WERI-Rb-1 (cell line): ENCODE measurements at regions not wholly inside any gene's neighbourhood (a gene's known extent, or its start where the extent isn't known, plus 50 kb on each side); places are given as distances from the start of the nearest gene placed in this dataset.
A peak's percentile ranks its signal among the peaks of the same experiment; 100 is the strongest.
"Not testable (repeated sequence)": the region's sequence is repeated elsewhere in the genome, so short reads cannot be mapped to it uniquely, and the experiment has no call there.

Experiments
- DNase-seq: peaks from one replicate; pipeline ENCODE4 v3.0.0-alpha.2; 2020
- H3K27ac ChIP-seq: fragments of 250-450 bp; sonication (Bioruptor Pico); 2 replicates; pipeline ENCODE4 v1.5.1; 2020; ENCODE audit warnings: mild to moderate bottlenecking, moderate library complexity
- H3K27me3 ChIP-seq: fragments of 250-450 bp; sonication (Bioruptor Pico); 2 replicates; pipeline ENCODE4 v1.5.1; 2021; ENCODE audit warnings: mild to moderate bottlenecking, low read depth, moderate library complexity; ENCODE audit not compliant: insufficient read depth, severe bottlenecking
- H3K36me3 ChIP-seq: fragments of 250-450 bp; sonication (Bioruptor Pico); 2 replicates; pipeline ENCODE4 v1.5.1; 2020; ENCODE audit warnings: mild to moderate bottlenecking, moderate library complexity
- H3K4me3 ChIP-seq: 2 replicates; pipeline ENCODE4 v1.5.1; 2011; ENCODE audit warnings: low read depth, mild to moderate bottlenecking, control low read depth, low read length
- H3K9me3 ChIP-seq: fragments of 250-450 bp; sonication (Bioruptor Pico); 2 replicates; pipeline ENCODE4 v1.5.1; 2021; ENCODE audit warnings: mild to moderate bottlenecking, moderate library complexity; ENCODE audit not compliant: severe bottlenecking
- TF ChIP-seq, protein P1 (sequence below): IDR thresholded peaks from 2 replicates; pipeline ENCODE4 v1.5.1; 2011; ENCODE audit warnings: low read depth, mild to moderate bottlenecking, control low read depth, inconsistent platforms, low read length

DNA sequence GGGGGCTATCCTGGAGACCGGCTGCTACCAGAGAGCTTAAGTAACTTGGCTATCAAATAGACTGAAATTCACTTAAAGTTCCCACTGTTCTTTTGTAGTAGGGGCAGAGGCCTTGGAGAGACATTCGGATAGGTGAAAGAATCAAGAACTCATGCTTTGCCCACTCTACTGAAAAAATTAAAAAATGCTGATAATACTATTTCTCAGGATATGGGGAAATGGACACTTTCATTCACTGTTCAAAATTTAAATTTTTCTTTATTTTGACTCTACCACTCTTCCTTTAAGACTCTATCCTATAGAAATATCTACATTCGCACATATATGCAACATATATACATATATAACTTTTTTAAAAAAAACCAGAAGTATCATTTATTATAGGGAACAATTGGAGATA is 117.8 kb upstream of the CHD6 start:
- H3K27ac ChIP-seq, result no peak overlapping the region
- TF ChIP-seq, protein P1, sequence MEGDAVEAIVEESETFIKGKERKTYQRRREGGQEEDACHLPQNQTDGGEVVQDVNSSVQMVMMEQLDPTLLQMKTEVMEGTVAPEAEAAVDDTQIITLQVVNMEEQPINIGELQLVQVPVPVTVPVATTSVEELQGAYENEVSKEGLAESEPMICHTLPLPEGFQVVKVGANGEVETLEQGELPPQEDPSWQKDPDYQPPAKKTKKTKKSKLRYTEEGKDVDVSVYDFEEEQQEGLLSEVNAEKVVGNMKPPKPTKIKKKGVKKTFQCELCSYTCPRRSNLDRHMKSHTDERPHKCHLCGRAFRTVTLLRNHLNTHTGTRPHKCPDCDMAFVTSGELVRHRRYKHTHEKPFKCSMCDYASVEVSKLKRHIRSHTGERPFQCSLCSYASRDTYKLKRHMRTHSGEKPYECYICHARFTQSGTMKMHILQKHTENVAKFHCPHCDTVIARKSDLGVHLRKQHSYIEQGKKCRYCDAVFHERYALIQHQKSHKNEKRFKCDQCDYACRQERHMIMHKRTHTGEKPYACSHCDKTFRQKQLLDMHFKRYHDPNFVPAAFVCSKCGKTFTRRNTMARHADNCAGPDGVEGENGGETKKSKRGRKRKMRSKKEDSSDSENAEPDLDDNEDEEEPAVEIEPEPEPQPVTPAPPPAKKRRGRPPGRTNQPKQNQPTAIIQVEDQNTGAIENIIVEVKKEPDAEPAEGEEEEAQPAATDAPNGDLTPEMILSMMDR, result no peak
- H3K36me3 ChIP-seq, result no peaks in the 10 kb centered on the region
- no peak overlapping the region for H3K4me3 ChIP-seq
- H3K27me3 ChIP-seq, result no peaks in the 10 kb centered on the region
- H3K9me3 ChIP-seq, result no peaks in the 10 kb centered on the region
- no peak for DNase-seq

DNA sequence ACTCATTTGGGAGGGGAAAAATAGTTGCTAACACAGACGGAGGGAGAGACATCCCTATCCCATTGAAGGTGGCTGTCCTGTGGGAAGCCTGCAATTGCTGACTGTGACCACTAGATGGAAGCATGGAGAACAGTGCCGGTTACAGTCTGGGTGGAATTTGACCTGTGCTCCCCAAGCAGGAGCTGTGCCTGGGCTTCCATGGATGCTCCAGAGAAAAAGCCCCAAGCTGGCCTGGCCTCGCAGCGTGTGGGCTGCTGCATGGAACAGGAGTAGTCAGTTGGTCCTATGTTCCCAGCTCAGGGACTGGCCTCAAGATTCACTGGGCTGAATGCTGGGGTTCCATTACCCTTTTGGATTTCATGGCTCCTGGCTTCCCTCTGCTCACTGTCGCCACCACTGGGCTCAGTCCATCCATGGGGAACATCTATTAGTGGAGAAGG is 116.3 kb upstream of the CHD6 start:
- no peaks in the 10 kb centered on the region for H3K9me3 ChIP-seq
- no peaks in the 10 kb centered on the region for H3K36me3 ChIP-seq
- no peak overlapping the region for H3K27ac ChIP-seq
- H3K4me3 ChIP-seq, result no peak overlapping the region
- TF ChIP-seq, protein P1, result peak; percentile 95
- DNase-seq, result peak; percentile 52
- no peaks in the 10 kb centered on the region for H3K27me3 ChIP-seq

DNA sequence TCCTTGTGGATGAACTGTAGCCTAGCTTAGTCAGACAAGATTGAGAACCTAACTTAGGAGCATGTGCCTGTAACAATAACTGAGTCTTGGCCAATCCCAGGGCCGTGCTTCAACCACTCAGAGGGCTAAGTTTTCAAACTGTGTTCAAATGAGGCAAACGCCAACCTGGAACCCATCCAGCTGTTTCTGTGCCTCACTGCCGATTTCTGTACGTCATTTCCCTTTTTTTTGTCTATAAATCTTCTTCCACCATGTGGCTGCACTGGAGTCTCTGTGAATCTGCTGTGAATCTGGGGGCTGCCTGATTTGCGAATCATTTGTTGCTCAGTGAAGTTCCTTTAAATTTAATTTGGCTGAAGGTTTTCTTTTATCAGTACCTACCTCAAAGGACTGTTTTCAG is 115.0 kb upstream of the CHD6 start:
- Histone ChIP-seq H3K36me3 (no peaks in the 10 kb centered on the region), H3K27me3 (no peaks in the 10 kb centered on the region), H3K4me3 (no peak overlapping the region), H3K27ac (no peak overlapping the region), H3K9me3 (no peaks in the 10 kb centered on the region)
- no peak for DNase-seq
- TF ChIP-seq, protein P1, result no peak

DNA sequence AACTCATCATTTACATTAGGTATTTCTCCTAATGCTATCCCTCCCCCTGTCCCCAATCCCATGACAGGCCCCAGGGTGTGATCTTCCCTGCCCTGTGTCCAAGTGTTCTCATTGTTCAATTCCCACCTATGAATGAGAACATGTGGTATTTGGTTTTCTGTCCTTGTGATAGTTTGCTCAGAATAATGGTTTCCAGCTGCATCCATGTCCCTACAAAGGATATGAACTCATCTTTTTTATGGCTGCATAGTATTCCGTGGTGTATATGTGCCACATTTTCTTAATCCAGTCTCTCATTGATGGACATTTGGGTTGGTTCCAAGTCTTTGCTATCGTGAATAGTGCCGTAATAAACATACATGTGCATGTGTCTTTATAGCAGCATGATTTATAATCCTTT is 113.0 kb upstream of the CHD6 start:
- not testable (repeated sequence) for H3K4me3 ChIP-seq, H3K36me3 ChIP-seq, H3K27ac ChIP-seq, H3K9me3 ChIP-seq, H3K27me3 ChIP-seq, DNase-seq

DNA sequence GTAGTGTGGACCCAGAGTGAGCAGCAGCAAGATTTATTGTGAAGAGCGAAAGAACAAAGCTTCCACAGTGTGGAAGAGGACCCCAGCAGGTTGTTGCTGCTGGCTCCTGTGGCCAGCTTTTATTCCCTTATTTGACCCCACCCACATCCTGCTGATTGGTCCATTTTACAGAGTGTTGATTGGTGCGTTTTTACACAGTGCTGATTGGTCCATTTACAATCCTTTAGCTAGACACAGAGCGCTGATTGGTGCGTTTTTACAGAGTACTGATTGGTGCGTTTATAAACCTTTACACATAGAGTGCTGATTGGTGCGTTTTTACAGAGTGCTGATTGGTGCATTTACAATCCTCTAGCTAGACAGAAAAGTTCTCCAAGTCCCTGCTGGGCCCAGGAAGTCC is 109.5 kb upstream of the CHD6 start:
- not testable (repeated sequence) for H3K27ac ChIP-seq, H3K27me3 ChIP-seq, H3K36me3 ChIP-seq, H3K9me3 ChIP-seq, H3K4me3 ChIP-seq, DNase-seq

DNA sequence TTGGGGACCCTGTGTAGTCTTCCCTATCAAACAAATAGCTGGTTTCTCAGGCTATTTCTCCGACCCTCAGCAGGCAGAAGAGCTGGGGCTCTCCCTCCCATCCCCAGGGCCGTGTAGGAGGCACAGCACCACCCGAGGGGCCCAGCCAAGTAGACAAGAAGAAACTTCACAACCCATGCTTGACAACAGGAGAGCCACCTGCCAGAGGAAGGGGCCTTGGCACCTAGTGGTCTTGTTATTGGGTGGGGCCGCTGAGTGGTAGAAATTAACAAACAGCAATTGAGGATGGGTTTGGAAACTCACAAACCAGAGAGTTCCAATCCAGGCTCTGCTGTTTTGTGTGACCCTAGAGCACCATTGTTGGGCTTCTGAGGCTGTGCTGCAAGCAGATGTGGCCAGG is 108.5 kb upstream of the CHD6 start:
- TF ChIP-seq, protein P1, result no peak
- Histone ChIP-seq H3K9me3 (no peaks in the 10 kb centered on the region), H3K4me3 (no peak overlapping the region), H3K36me3 (no peaks in the 10 kb centered on the region), H3K27me3 (no peaks in the 10 kb centered on the region), H3K27ac (no peak overlapping the region)
- DNase-seq, result no peak

DNA sequence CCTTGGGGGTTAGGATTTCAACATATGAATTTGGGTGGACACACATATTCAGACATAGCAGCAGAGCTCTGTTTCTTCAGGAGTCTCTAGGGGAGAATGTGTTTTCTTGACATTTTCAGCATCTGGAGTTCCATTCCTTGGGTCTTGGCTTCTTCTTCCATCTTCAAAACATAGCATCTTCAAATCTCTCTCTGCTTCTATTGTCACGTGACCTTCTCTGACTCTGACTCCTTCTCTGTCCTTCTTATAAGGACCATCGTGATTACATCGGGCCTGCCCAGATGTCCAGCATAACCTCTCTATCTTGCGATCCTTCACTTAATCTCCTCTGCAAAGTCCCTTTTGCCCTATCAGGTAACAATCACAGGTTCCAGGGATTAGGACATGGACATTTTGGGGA is 101.0 kb upstream of the CHD6 start:
- TF ChIP-seq, protein P1, result no peak
- H3K36me3 ChIP-seq, result no peaks in the 10 kb centered on the region
- H3K27me3 ChIP-seq, result no peaks in the 10 kb centered on the region
- H3K27ac ChIP-seq, result no peak overlapping the region
- H3K4me3 ChIP-seq, result no peak overlapping the region
- no peak for DNase-seq
- H3K9me3 ChIP-seq, result no peaks in the 10 kb centered on the region
